ENCODE measurements at regions not wholly inside any gene's neighbourhood (a gene's known extent, or its start where the extent isn't known, plus 50 kb on each side); places are given as distances from the start of the nearest gene placed in this dataset.

- TF ChIP-seq ZFP3 (CRISPR knock-in tag; IDR thresholded peaks at IDR 0.05) = no peak
- TF ChIP-seq PATZ1 (CRISPR knock-in tag; IDR thresholded peaks at IDR 0.05; ENCODE audit: borderline replicate concordance) = no peak
- TF ChIP-seq SNAI2 (CRISPR knock-in tag; IDR thresholded peaks at IDR 0.05) = no peak
- no peak for TF ChIP-seq ZFP30 (CRISPR knock-in tag; IDR thresholded peaks at IDR 0.05)
- TF ChIP-seq TSHZ2 (CRISPR knock-in tag; IDR thresholded peaks at IDR 0.05) = no peak
- TF ChIP-seq TOX (CRISPR knock-in tag; IDR thresholded peaks at IDR 0.05; ENCODE audit: borderline replicate concordance) = no peak
- TF ChIP-seq RARB (CRISPR knock-in tag; IDR thresholded peaks at IDR 0.05) = no peak
Measured at GRCh38 chr15:54915380-54915779, 281.4 kb downstream of the RSL24D1 start.

Measured in SK-N-SH treated with all-trans-retinoic acid at 6 μM for 48 hours (cell line).